PC-3 (cell line): ENCODE measurements at regions not wholly inside any gene's neighbourhood (a gene's known extent, or its start where the extent isn't known, plus 50 kb on each side); places are given as distances from the start of the nearest gene placed in this dataset.

Source experiments
- EZH2 ChIP-seq: fragments of 300-600 bp; sonication (generic); IDR thresholded peaks from one replicate; pipeline ENCODE4 v1.6.1; 2017; ENCODE audit warnings: antibody characterized with exemption, mild to moderate bottlenecking, low read length; ENCODE audit not compliant: unreplicated experiment
- TF ChIP-seq, protein P1 (sequence below): fragments of 300-600 bp; sonication (generic); conservative IDR thresholded peaks from 2 replicates; pipeline ENCODE4 v1.5.1; 2017; ENCODE audit warnings: antibody characterized with exemption, low read depth, mild to moderate bottlenecking, low read length

DNA sequence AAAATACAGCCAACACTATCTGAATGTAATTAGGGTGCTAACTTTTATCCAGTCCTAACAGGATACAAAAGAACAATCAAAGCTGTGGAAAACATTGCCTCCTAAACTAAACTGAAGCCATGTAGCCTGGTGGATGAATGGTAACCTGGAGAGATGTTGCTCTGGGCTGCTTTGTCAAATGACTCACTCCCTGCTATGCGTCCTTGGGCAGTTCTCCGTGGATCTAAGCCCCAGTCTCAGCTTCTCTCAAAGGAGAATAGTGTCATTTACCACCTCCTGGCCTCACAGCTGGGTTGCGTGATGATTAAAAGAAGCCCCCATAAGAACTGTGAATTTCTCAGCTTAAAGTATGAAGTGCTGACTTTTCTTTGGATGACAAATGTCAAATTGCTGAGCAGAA lies 203.7 kb downstream of the ICOS start:
- TF ChIP-seq EZH2, result no peak
- TF ChIP-seq, protein P1, sequence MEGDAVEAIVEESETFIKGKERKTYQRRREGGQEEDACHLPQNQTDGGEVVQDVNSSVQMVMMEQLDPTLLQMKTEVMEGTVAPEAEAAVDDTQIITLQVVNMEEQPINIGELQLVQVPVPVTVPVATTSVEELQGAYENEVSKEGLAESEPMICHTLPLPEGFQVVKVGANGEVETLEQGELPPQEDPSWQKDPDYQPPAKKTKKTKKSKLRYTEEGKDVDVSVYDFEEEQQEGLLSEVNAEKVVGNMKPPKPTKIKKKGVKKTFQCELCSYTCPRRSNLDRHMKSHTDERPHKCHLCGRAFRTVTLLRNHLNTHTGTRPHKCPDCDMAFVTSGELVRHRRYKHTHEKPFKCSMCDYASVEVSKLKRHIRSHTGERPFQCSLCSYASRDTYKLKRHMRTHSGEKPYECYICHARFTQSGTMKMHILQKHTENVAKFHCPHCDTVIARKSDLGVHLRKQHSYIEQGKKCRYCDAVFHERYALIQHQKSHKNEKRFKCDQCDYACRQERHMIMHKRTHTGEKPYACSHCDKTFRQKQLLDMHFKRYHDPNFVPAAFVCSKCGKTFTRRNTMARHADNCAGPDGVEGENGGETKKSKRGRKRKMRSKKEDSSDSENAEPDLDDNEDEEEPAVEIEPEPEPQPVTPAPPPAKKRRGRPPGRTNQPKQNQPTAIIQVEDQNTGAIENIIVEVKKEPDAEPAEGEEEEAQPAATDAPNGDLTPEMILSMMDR, result no peak
